Esophagus muscularis mucosa (tissue), 3 donors: ENCODE measurements at regions not wholly inside any gene's neighbourhood (a gene's known extent, or its start where the extent isn't known, plus 50 kb on each side); places are given as distances from the start of the nearest gene placed in this dataset.
"Not testable (repeated sequence)": the region's sequence is repeated elsewhere in the genome, so short reads cannot be mapped to it uniquely, and the experiment has no call there.

Experiments used
- CTCF ChIP-seq, 3 experiments: fragments of 200-600 bp in 2 of 3; fragments of 450-650 bp in 1 of 3; sonication (generic) in 2 of 3; IDR thresholded peaks; one replicate each; pipeline ENCODE4 v1.5.1; 2017 to 2019; ENCODE audit warnings: antibody characterized with exemption in 3 of 3, mild to moderate bottlenecking in 2 of 3, moderate library complexity in 1 of 3
- POLR2AphosphoS5 ChIP-seq, 2 donors: sonication (generic); formaldehyde crosslinking; IDR thresholded peaks; one replicate each; pipeline ENCODE4 v1.6.1; 2017; ENCODE audit warnings: antibody characterized with exemption in 2 of 2

- not testable (repeated sequence) for TF ChIP-seq CTCF, POLR2AphosphoS5 (IDR thresholded peaks at IDR 0.05)
Measured at GRCh38 chr3:144854020-144854419, 882.4 kb downstream of the DIPK2A start.
